Mesenchymal stem cell (in vitro differentiated cells and primary cell): ENCODE measurements at regions not wholly inside any gene's neighbourhood (a gene's known extent, or its start where the extent isn't known, plus 50 kb on each side); places are given as distances from the start of the nearest gene placed in this dataset.

Experiments used
- DNase-seq: peaks from one replicate; pipeline ENCODE4 v3.0.0-alpha.2; 2013
- H2AFZ ChIP-seq: one replicate; pipeline ENCODE4 v1.6.1; 2013; ENCODE audit warnings: low read depth, mild to moderate bottlenecking, control low read depth, inconsistent platforms, low read length, moderate library complexity
- H2AK5ac ChIP-seq: 2 replicates; pipeline ENCODE4 v1.6.1; 2013; ENCODE audit warnings: low read length, moderate library complexity, mild to moderate bottlenecking, inconsistent platforms; ENCODE audit not compliant: severe bottlenecking
- H2BK120ac ChIP-seq: one replicate; pipeline ENCODE4 v1.6.1; 2013; ENCODE audit warnings: low read depth, mild to moderate bottlenecking, inconsistent platforms, low read length, moderate library complexity
- H2BK12ac ChIP-seq, 2 experiments: one replicate each; pipeline ENCODE4 v1.6.1; 2013; ENCODE audit warnings: inconsistent platforms in 2 of 2, low read length in 2 of 2, mild to moderate bottlenecking in 2 of 2, moderate library complexity in 2 of 2, control low read depth in 1 of 2
- H2BK15ac ChIP-seq: one replicate; pipeline ENCODE4 v1.6.1; 2013; ENCODE audit warnings: mild to moderate bottlenecking, low read depth, inconsistent platforms; ENCODE audit not compliant: poor library complexity, severe bottlenecking
- H2BK5ac ChIP-seq: 2 replicates; pipeline ENCODE4 v1.6.1; 2013; ENCODE audit warnings: low read depth, mild to moderate bottlenecking, low read length, control low read depth, inconsistent platforms; ENCODE audit not compliant: poor library complexity, severe bottlenecking
- H3K14ac ChIP-seq, 2 experiments: one replicate each; pipeline ENCODE4 v1.6.1; 2013; ENCODE audit warnings: inconsistent platforms in 2 of 2, low read length in 2 of 2, control low read depth in 1 of 2, mild to moderate bottlenecking in 1 of 2, moderate library complexity in 1 of 2
- H3K18ac ChIP-seq, 2 experiments: one replicate each; pipeline ENCODE4 v1.6.1; 2013; ENCODE audit warnings: inconsistent platforms in 2 of 2, low read length in 2 of 2, control low read depth in 1 of 2, low read depth in 1 of 2, mild to moderate bottlenecking in 1 of 2
- H3K23ac ChIP-seq, 2 experiments: one replicate each; pipeline ENCODE4 v1.6.1; 2013; ENCODE audit warnings: inconsistent platforms in 2 of 2, low read length in 2 of 2, mild to moderate bottlenecking in 2 of 2, moderate library complexity in 2 of 2, control low read depth in 1 of 2
- H3K27ac ChIP-seq: 2 replicates; pipeline ENCODE4 v1.5.1; 2013; ENCODE audit warnings: mild to moderate bottlenecking, moderate library complexity, low read length, control low read depth, inconsistent platforms; ENCODE audit not compliant: poor library complexity, severe bottlenecking
- H3K27me3 ChIP-seq, 2 experiments: 2 replicates each; pipeline versions ENCODE4 v1.6.1 to v1.7.0; 2013; ENCODE audit warnings: low read length in 2 of 2, mild to moderate bottlenecking in 2 of 2, moderate library complexity in 2 of 2, control low read depth in 1 of 2, inconsistent platforms in 1 of 2; ENCODE audit not compliant: control insufficient read depth in 1 of 2, insufficient read depth in 1 of 2
- H3K36me3 ChIP-seq, 2 experiments: 2 replicates each; pipeline versions ENCODE4 v1.6.1 to v1.7.0; 2013; ENCODE audit warnings: low read length in 2 of 2, control low read depth in 1 of 2, inconsistent platforms in 1 of 2, low read depth in 1 of 2, mild to moderate bottlenecking in 1 of 2; ENCODE audit not compliant: insufficient read depth in 2 of 2, control insufficient read depth in 1 of 2
- H3K4ac ChIP-seq, 2 experiments: one replicate each; pipeline ENCODE4 v1.6.1; 2013; ENCODE audit warnings: inconsistent platforms in 2 of 2, low read length in 2 of 2, mild to moderate bottlenecking in 2 of 2, moderate library complexity in 2 of 2, control low read depth in 1 of 2, low read depth in 1 of 2
- H3K4me1 ChIP-seq: 2 replicates; pipeline ENCODE4 v1.6.1; 2013; ENCODE audit warnings: low read depth, low read length, control low read depth; ENCODE audit not compliant: control insufficient read depth, insufficient read depth
- H3K4me2 ChIP-seq: 2 replicates; pipeline ENCODE4 v1.6.1; 2013; ENCODE audit warnings: low read length, mild to moderate bottlenecking, inconsistent platforms; ENCODE audit not compliant: poor library complexity, severe bottlenecking
- H3K4me3 ChIP-seq, 2 experiments: 2 replicates each; pipeline versions ENCODE4 v1.5.1 to v1.7.0; 2013; ENCODE audit warnings: low read length in 2 of 2, mild to moderate bottlenecking in 2 of 2, control low read depth in 1 of 2, low read depth in 1 of 2; ENCODE audit not compliant: insufficient read depth in 1 of 2
- H3K79me1 ChIP-seq: replicated peaks from 2 replicates; pipeline ENCODE4 v1.6.1; 2013; ENCODE audit warnings: mild to moderate bottlenecking, control low read depth, low read length, inconsistent platforms; ENCODE audit not compliant: poor library complexity, severe bottlenecking
- H3K9ac ChIP-seq: 2 replicates; pipeline ENCODE4 v1.7.0; 2013; ENCODE audit warnings: mild to moderate bottlenecking, low read length, moderate library complexity
- H3K9me3 ChIP-seq: 2 replicates; pipeline ENCODE4 v1.7.0; 2013; ENCODE audit warnings: mild to moderate bottlenecking, low read length; ENCODE audit not compliant: control insufficient read depth
- H4K8ac ChIP-seq: one replicate; pipeline ENCODE4 v1.6.1; 2013; ENCODE audit warnings: inconsistent platforms, mild to moderate bottlenecking, low read length, moderate library complexity
- H4K91ac ChIP-seq: one replicate; pipeline ENCODE4 v1.6.1; 2013; ENCODE audit warnings: mild to moderate bottlenecking, low read length, inconsistent platforms
- WGBS: methylation state at CpG from one replicate; pipeline ENCODE4 v1.1.7; 2013; ENCODE audit warnings: mixed read lengths; 5-methylcytosine and 5-hydroxymethylcytosine counted together

GRCh38 chr10:28075424-28075823 lies 76.5 kb upstream of the ODAD2 start:
- 91% methylated on average over 8 of the region's 8 CpGs for WGBS
- H2BK120ac ChIP-seq = no peak overlapping the region
- H2BK5ac ChIP-seq = no peak overlapping the region
- H2AK5ac ChIP-seq = peak overlapping the region; percentile 45
- no peaks in the 10 kb centered on the region for H3K27me3 ChIP-seq
- H2AFZ ChIP-seq = no peak overlapping the region
- no peak overlapping the region for H3K9ac ChIP-seq
- peaks cover 1% of the 10 kb centered on the region for H3K4me1 ChIP-seq
- no peak overlapping the region for H3K23ac ChIP-seq
- no peaks in the 10 kb centered on the region for H3K79me1 ChIP-seq
- H3K4ac ChIP-seq = no peak overlapping the region
- no peak for DNase-seq
- H2BK12ac ChIP-seq = no peak overlapping the region
- no peak overlapping the region for H3K4me2 ChIP-seq
- H3K4me3 ChIP-seq = no peak overlapping the region
- H3K27ac ChIP-seq = no peak overlapping the region
- no peak overlapping the region for H2BK15ac ChIP-seq
- no peak overlapping the region for H4K8ac ChIP-seq
- peaks cover 0 to 5% of the 10 kb centered on the region in 2 experiments for H3K36me3 ChIP-seq
- no peak overlapping the region for H4K91ac ChIP-seq
- H3K9me3 ChIP-seq = peaks cover 11% of the 10 kb centered on the region
- H3K14ac ChIP-seq = no peak overlapping the region
- no peak overlapping the region for H3K18ac ChIP-seq

GRCh38 chr10:28072573-28072972 lies 73.7 kb upstream of the ODAD2 start:
- H4K91ac ChIP-seq = no peak overlapping the region
- H2BK15ac ChIP-seq = no peak overlapping the region
- H3K9me3 ChIP-seq = peaks cover 11% of the 10 kb centered on the region
- H3K79me1 ChIP-seq = no peaks in the 10 kb centered on the region
- no peak overlapping the region for H3K4me3 ChIP-seq
- H3K36me3 ChIP-seq = peaks cover 0 to 5% of the 10 kb centered on the region in 2 experiments
- no peak overlapping the region for H2AFZ ChIP-seq
- peaks cover 1% of the 10 kb centered on the region for H3K4me1 ChIP-seq
- no peak overlapping the region for H2BK12ac ChIP-seq
- peak overlapping the region; percentile 35 for H2AK5ac ChIP-seq
- 62% methylated on average over 1 of the region's 1 CpG for WGBS
- no peak overlapping the region for H4K8ac ChIP-seq
- H3K18ac ChIP-seq = no peak overlapping the region
- H2BK5ac ChIP-seq = no peak overlapping the region
- no peaks in the 10 kb centered on the region for H3K27me3 ChIP-seq
- no peak overlapping the region for H3K4me2 ChIP-seq
- no peak overlapping the region for H3K14ac ChIP-seq
- no peak overlapping the region for H3K23ac ChIP-seq
- H3K9ac ChIP-seq = no peak overlapping the region
- H3K4ac ChIP-seq = no peak overlapping the region
- no peak for DNase-seq
- no peak overlapping the region for H2BK120ac ChIP-seq
- H3K27ac ChIP-seq = peak overlapping the region; percentile 53

- H4K91ac ChIP-seq = no peak overlapping the region
- DNase-seq = no peak
- H3K27me3 ChIP-seq = no peaks in the 10 kb centered on the region
- H3K4me3 ChIP-seq = no peak overlapping the region
- H2BK12ac ChIP-seq = no peak overlapping the region
- no peak overlapping the region for H2BK120ac ChIP-seq
- H4K8ac ChIP-seq = no peak overlapping the region
- no peak overlapping the region for H3K14ac ChIP-seq
- peaks cover 0 to 10% of the 10 kb centered on the region in 2 experiments for H3K36me3 ChIP-seq
- no peak overlapping the region for H2BK15ac ChIP-seq
- H3K9ac ChIP-seq = no peak overlapping the region
- peak overlapping the region; percentile 17 for H3K27ac ChIP-seq
- WGBS = 92% methylated on average over 5 of the region's 5 CpGs
- H3K23ac ChIP-seq = no peak overlapping the region
- H3K4me2 ChIP-seq = no peak overlapping the region
- peaks cover 5% of the 10 kb centered on the region for H3K4me1 ChIP-seq
- H2AFZ ChIP-seq = no peak overlapping the region
- H3K4ac ChIP-seq = no peak overlapping the region
- H3K18ac ChIP-seq = no peak overlapping the region
- H3K9me3 ChIP-seq = no peaks in the 10 kb centered on the region
- no peaks in the 10 kb centered on the region for H3K79me1 ChIP-seq
- no peak overlapping the region for H2BK5ac ChIP-seq
- peak overlapping the region; percentile 22 for H2AK5ac ChIP-seq
These were observed 61.2 kb upstream of the ODAD2 start for GRCh38 chr10:28060031-28060607.

- no peak overlapping the region for H3K4me3 ChIP-seq
- H3K36me3 ChIP-seq = peaks cover 0 to 10% of the 10 kb centered on the region in 2 experiments
- H3K27me3 ChIP-seq = no peaks in the 10 kb centered on the region
- no peak overlapping the region for H3K4ac ChIP-seq
- 93% methylated on average over 4 of the region's 7 CpGs for WGBS
- DNase-seq = no peak
- H2AFZ ChIP-seq = no peak overlapping the region
- H3K9me3 ChIP-seq = no peaks in the 10 kb centered on the region
- H4K8ac ChIP-seq = no peak overlapping the region
- no peak overlapping the region for H3K14ac ChIP-seq
- H2AK5ac ChIP-seq = peak overlapping the region; percentile 80
- no peak overlapping the region for H3K4me2 ChIP-seq
- no peak overlapping the region for H3K18ac ChIP-seq
- H4K91ac ChIP-seq = no peak overlapping the region
- H3K4me1 ChIP-seq = peaks cover 8% of the 10 kb centered on the region
- H3K23ac ChIP-seq = no peak overlapping the region
- no peak overlapping the region for H3K9ac ChIP-seq
- H2BK120ac ChIP-seq = no peak overlapping the region
- no peak overlapping the region for H2BK12ac ChIP-seq
- no peaks in the 10 kb centered on the region for H3K79me1 ChIP-seq
- H3K27ac ChIP-seq = no peak overlapping the region
- no peak overlapping the region for H2BK5ac ChIP-seq
- no peak overlapping the region for H2BK15ac ChIP-seq
These were observed 59.9 kb upstream of the ODAD2 start for GRCh38 chr10:28058746-28059145.
